Activated naive CD8-positive, alpha-beta T cell treated with anti-CD3 and anti-CD28 coated beads for 36 hours (primary cell): ENCODE measurements at regions not wholly inside any gene's neighbourhood (a gene's known extent, or its start where the extent isn't known, plus 50 kb on each side); places are given as distances from the start of the nearest gene placed in this dataset.
A peak's percentile ranks its signal among the peaks of the same experiment; 100 is the strongest.

Source experiments
- DNase-seq: peaks from one replicate; pipeline ENCODE4 v3.0.0; 2021
- H3K27ac Mint-ChIP-seq: one replicate; pipeline ENCODE4 v1.8.0; 2022; ENCODE audit warnings: mild to moderate bottlenecking, moderate library complexity, mixed read lengths
- H3K27me3 Mint-ChIP-seq: one replicate; pipeline ENCODE4 v1.8.0; 2022; ENCODE audit warnings: mild to moderate bottlenecking, mixed read lengths
- H3K36me3 Mint-ChIP-seq: one replicate; pipeline ENCODE4 v1.8.0; 2021; ENCODE audit warnings: mild to moderate bottlenecking, mixed read lengths
- H3K4me1 Mint-ChIP-seq: one replicate; pipeline ENCODE4 v1.8.0; 2021; ENCODE audit warnings: mixed read lengths
- H3K4me3 Mint-ChIP-seq: one replicate; pipeline ENCODE4 v1.8.0; 2022; ENCODE audit warnings: mild to moderate bottlenecking, moderate library complexity, mixed read lengths
- H3K9me3 Mint-ChIP-seq: one replicate; pipeline ENCODE4 v1.8.0; 2022; ENCODE audit warnings: mixed read lengths

GRCh38 chr6:167049275-167049674 is 50.1 kb downstream of the CEP43 start:
- H3K36me3 Mint-ChIP-seq: peaks cover 12% of the 10 kb centered on the region
- DNase-seq: no peak
- H3K9me3 Mint-ChIP-seq: no peaks in the 10 kb centered on the region
- H3K27me3 Mint-ChIP-seq: no peaks in the 10 kb centered on the region
- H3K4me1 Mint-ChIP-seq: peaks cover 25% of the 10 kb centered on the region
- H3K27ac Mint-ChIP-seq: no peak overlapping the region
- no peak overlapping the region for H3K4me3 Mint-ChIP-seq

- no peak overlapping the region for H3K4me3 Mint-ChIP-seq
- DNase-seq: no peak
- peaks cover 25% of the 10 kb centered on the region for H3K4me1 Mint-ChIP-seq
- H3K9me3 Mint-ChIP-seq: no peaks in the 10 kb centered on the region
- peaks cover 10% of the 10 kb centered on the region for H3K36me3 Mint-ChIP-seq
- no peaks in the 10 kb centered on the region for H3K27me3 Mint-ChIP-seq
- H3K27ac Mint-ChIP-seq: no peak overlapping the region
Observed at GRCh38 chr6:167050903-167051302, 51.7 kb downstream of the CEP43 start.

GRCh38 chr6:167053895-167054530 is 54.8 kb downstream of the CEP43 start:
- H3K4me1 Mint-ChIP-seq: peaks cover 15% of the 10 kb centered on the region
- H3K4me3 Mint-ChIP-seq: no peak overlapping the region
- no peaks in the 10 kb centered on the region for H3K9me3 Mint-ChIP-seq
- peaks cover 13% of the 10 kb centered on the region for H3K27me3 Mint-ChIP-seq
- H3K27ac Mint-ChIP-seq: no peak overlapping the region
- H3K36me3 Mint-ChIP-seq: peaks cover 5% of the 10 kb centered on the region
- DNase-seq: no peak

DNA sequence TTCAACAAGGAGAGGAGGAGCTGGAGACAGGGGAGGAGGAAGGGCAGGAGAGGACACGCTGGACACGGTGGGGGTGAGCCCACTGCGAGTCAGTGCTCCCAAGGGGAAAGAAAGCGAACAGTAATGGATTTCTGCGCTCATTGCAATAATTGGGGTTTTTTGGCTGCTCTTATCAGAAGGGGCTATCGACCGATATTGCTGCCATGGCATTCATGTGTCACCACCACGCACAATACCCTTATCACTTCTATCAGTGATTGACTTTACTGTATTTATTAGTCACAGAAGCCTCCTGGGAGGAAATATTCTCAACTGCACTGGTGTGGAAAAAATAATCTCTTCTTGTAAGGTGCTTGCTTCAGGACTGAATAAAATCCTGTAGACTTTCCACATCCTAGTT is 55.8 kb downstream of the CEP43 start:
- Mint-ChIP-seq H3K27me3 (peaks cover 18% of the 10 kb centered on the region), H3K4me1 (peaks cover 15% of the 10 kb centered on the region), H3K9me3 (no peaks in the 10 kb centered on the region), H3K27ac (no peak overlapping the region), H3K4me3 (no peak overlapping the region), H3K36me3 (peaks cover 2% of the 10 kb centered on the region)
- DNase-seq: no peak

- Mint-ChIP-seq H3K4me3 (no peak overlapping the region), H3K4me1 (peaks cover 15% of the 10 kb centered on the region), H3K36me3 (peaks cover 2% of the 10 kb centered on the region), H3K27me3 (peaks cover 18% of the 10 kb centered on the region), H3K9me3 (no peaks in the 10 kb centered on the region), H3K27ac (peak overlapping the region; percentile 60)
- DNase-seq: peak; percentile 51
Observed at GRCh38 chr6:167056370-167056769, 57.2 kb downstream of the CEP43 start.

- Mint-ChIP-seq H3K27ac (no peak overlapping the region), H3K36me3 (no peaks in the 10 kb centered on the region), H3K9me3 (no peaks in the 10 kb centered on the region), H3K27me3 (peaks cover 18% of the 10 kb centered on the region), H3K4me3 (no peak overlapping the region), H3K4me1 (peaks cover 15% of the 10 kb centered on the region)
- no peak for DNase-seq
Observed at GRCh38 chr6:167058261-167058660, 59.1 kb downstream of the CEP43 start.
